Vagina (tissue), 2 donors: ENCODE measurements at regions not wholly inside any gene's neighbourhood (a gene's known extent, or its start where the extent isn't known, plus 50 kb on each side); places are given as distances from the start of the nearest gene placed in this dataset.

Experiments
- POLR2A ChIP-seq, 2 donors: fragments of 450-650 bp; IDR thresholded peaks; one replicate each; pipeline ENCODE4 v1.6.1; 2017; ENCODE audit warnings: antibody characterized with exemption in 2 of 2, mild to moderate bottlenecking in 2 of 2, moderate library complexity in 2 of 2
- TF ChIP-seq, protein P1 (sequence below), 3 experiments: fragments of 450-650 bp in 2 of 3; fragments of 200-600 bp in 1 of 3; sonication (generic) in 1 of 3; IDR thresholded peaks; one replicate each; pipeline ENCODE4 v1.5.1; 2017 to 2019; ENCODE audit warnings: antibody characterized with exemption in 3 of 3, mild to moderate bottlenecking in 2 of 3, moderate library complexity in 2 of 3

DNA sequence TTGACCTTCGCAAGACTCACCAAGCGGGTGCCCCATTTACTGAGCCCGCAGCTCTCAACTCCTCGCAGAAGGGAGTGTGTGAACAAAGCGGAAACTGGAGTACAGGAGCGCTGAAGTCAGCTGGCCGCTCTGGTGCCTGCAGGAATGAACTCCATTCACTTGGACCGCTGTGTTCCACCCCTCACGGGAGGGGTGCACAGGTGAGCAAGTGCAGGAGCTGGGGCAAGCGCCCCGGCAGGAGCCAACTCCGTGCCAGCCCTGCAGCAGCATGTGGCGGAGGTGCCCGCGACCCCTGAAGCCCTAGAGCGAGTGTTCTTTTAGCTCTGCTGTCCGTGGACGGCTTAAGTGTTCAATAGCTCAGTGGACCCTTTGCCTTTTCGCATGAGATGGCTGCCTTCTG is 471.6 kb upstream of the ADGRL4 start:
- TF ChIP-seq, protein P1, sequence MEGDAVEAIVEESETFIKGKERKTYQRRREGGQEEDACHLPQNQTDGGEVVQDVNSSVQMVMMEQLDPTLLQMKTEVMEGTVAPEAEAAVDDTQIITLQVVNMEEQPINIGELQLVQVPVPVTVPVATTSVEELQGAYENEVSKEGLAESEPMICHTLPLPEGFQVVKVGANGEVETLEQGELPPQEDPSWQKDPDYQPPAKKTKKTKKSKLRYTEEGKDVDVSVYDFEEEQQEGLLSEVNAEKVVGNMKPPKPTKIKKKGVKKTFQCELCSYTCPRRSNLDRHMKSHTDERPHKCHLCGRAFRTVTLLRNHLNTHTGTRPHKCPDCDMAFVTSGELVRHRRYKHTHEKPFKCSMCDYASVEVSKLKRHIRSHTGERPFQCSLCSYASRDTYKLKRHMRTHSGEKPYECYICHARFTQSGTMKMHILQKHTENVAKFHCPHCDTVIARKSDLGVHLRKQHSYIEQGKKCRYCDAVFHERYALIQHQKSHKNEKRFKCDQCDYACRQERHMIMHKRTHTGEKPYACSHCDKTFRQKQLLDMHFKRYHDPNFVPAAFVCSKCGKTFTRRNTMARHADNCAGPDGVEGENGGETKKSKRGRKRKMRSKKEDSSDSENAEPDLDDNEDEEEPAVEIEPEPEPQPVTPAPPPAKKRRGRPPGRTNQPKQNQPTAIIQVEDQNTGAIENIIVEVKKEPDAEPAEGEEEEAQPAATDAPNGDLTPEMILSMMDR (IDR thresholded peaks at IDR 0.05) = no peak
- no peak for TF ChIP-seq POLR2A (IDR thresholded peaks at IDR 0.05)
